ENCODE measurements at regions not wholly inside any gene's neighbourhood (a gene's known extent, or its start where the extent isn't known, plus 50 kb on each side); places are given as distances from the start of the nearest gene placed in this dataset.

GRCh38 chr3:167958141-167958540, 137.6 kb downstream of the GOLIM4 start:
- DNase-seq, result no peak

GRCh38 chr3:167952969-167953368, 142.8 kb downstream of the GOLIM4 start:
- no peak for DNase-seq

GRCh38 chr3:167950212-167950611, 145.5 kb downstream of the GOLIM4 start:
- no peak for DNase-seq

- peak; percentile 9 for DNase-seq
These were observed 154.3 kb downstream of the GOLIM4 start for GRCh38 chr3:167941234-167941995.

- DNase-seq, result no peak
These were observed 155.5 kb downstream of the GOLIM4 start for GRCh38 chr3:167940241-167940640.

GRCh38 chr3:167938516-167938915, 157.2 kb downstream of the GOLIM4 start:
- no peak for DNase-seq

- DNase-seq, result peak; percentile 38
These were observed 159.7 kb downstream of the GOLIM4 start for GRCh38 chr3:167936019-167936418.

- DNase-seq, result no peak
These were observed 165.3 kb downstream of the GOLIM4 start for GRCh38 chr3:167930453-167930852.

GRCh38 chr3:167929968-167930367, 165.8 kb downstream of the GOLIM4 start:
- no peak for DNase-seq

GRCh38 chr3:167928381-167928780, 167.3 kb downstream of the GOLIM4 start:
- DNase-seq, result no peak

- DNase-seq, result no peak
These were observed 175.0 kb downstream of the GOLIM4 start for GRCh38 chr3:167920747-167921146.

GRCh38 chr3:167919590-167919989, 176.1 kb downstream of the GOLIM4 start:
- no peak for DNase-seq

- no peak for DNase-seq
These were observed 177.0 kb downstream of the GOLIM4 start for GRCh38 chr3:167918686-167919085.

GRCh38 chr3:167918008-167918596, 177.6 kb downstream of the GOLIM4 start:
- no peak for DNase-seq

GRCh38 chr3:167913219-167913835, 177.8 kb downstream of the SERPINI1 start:
- DNase-seq, result peak; percentile 12

- DNase-seq, result no peak
These were observed 174.4 kb downstream of the SERPINI1 start for GRCh38 chr3:167909952-167910351.

GRCh38 chr3:167909504-167909896, 174.0 kb downstream of the SERPINI1 start:
- DNase-seq, result no peak

GRCh38 chr3:167908746-167909503, 173.4 kb downstream of the SERPINI1 start:
- no peak for DNase-seq

GRCh38 chr3:167908221-167908620, 172.7 kb downstream of the SERPINI1 start:
- no peak for DNase-seq

- DNase-seq, result no peak
These were observed 165.6 kb downstream of the SERPINI1 start for GRCh38 chr3:167901138-167901537.

GRCh38 chr3:167899093-167899492, 163.6 kb downstream of the SERPINI1 start:
- peak; percentile 62 for DNase-seq

- DNase-seq, result no peak
These were observed 162.6 kb downstream of the SERPINI1 start for GRCh38 chr3:167898091-167898490.

GRCh38 chr3:167895684-167896083, 160.2 kb downstream of the SERPINI1 start:
- DNase-seq, result no peak
